Neural progenitor cell (in vitro differentiated cells): ENCODE measurements at regions not wholly inside any gene's neighbourhood (a gene's known extent, or its start where the extent isn't known, plus 50 kb on each side); places are given as distances from the start of the nearest gene placed in this dataset.
"Not testable (repeated sequence)": the region's sequence is repeated elsewhere in the genome, so short reads cannot be mapped to it uniquely, and the experiment has no call there.

ENCODE experiments used
- DNase-seq: peaks from one replicate; pipeline ENCODE4 v3.0.0-alpha.2; 2016; ENCODE audit warnings: low spot score
- H2AFZ ChIP-seq: fragments of 200-600 bp; sonication (generic); replicated peaks from 2 replicates; pipeline ENCODE4 v1.6.1; 2016; ENCODE audit warnings: antibody characterized with exemption
- H3F3A ChIP-seq: fragments of 200-600 bp; sonication (generic); 2 replicates; pipeline ENCODE4 v1.6.1; 2016; ENCODE audit warnings: antibody characterized with exemption, low read depth
- H3K27ac ChIP-seq: fragments of 200-600 bp; sonication (generic); 2 replicates; pipeline ENCODE4 v1.5.1; 2016; ENCODE audit warnings: mild to moderate bottlenecking
- H3K27me3 ChIP-seq: fragments of 200-600 bp; sonication (generic); 2 replicates; pipeline ENCODE4 v1.6.1; 2016; ENCODE audit warnings: mild to moderate bottlenecking, moderate library complexity
- H3K36me3 ChIP-seq: fragments of 200-600 bp; sonication (generic); 2 replicates; pipeline ENCODE4 v1.5.1; 2016
- H3K4me1 ChIP-seq: fragments of 200-600 bp; sonication (generic); 2 replicates; pipeline ENCODE4 v1.6.1; 2016; ENCODE audit warnings: mixed run types
- H3K4me2 ChIP-seq: fragments of 200-600 bp; sonication (generic); 2 replicates; pipeline ENCODE4 v1.6.1; 2016
- H3K4me3 ChIP-seq: fragments of 200-600 bp; sonication (generic); 2 replicates; pipeline ENCODE4 v1.5.1; 2016
- H3K79me2 ChIP-seq: fragments of 200-600 bp; sonication (generic); 2 replicates; pipeline ENCODE4 v1.6.1; 2016; ENCODE audit warnings: low read depth
- H3K9ac ChIP-seq: fragments of 200-600 bp; sonication (generic); 2 replicates; pipeline ENCODE4 v1.6.1; 2016
- H3K9me3 ChIP-seq: fragments of 200-600 bp; sonication (generic); 2 replicates; pipeline ENCODE4 v1.5.1; 2016; ENCODE audit warnings: low read depth
- H4K20me1 ChIP-seq: fragments of 200-600 bp; sonication (generic); 2 replicates; pipeline ENCODE4 v1.6.1; 2016; ENCODE audit warnings: low read depth
- H3K27ac Mint-ChIP-seq: 3 replicates; pipeline ENCODE4 v1.8.0; 2021; ENCODE audit warnings: mixed read lengths
- H3K27me3 Mint-ChIP-seq: 2 replicates; pipeline ENCODE4 v1.8.0; 2022; ENCODE audit warnings: low read depth, mild to moderate bottlenecking, inconsistent platforms, moderate library complexity, mixed read lengths; ENCODE audit not compliant: insufficient read depth
- H3K36me3 Mint-ChIP-seq: 3 replicates; pipeline ENCODE4 v1.8.0; 2021; ENCODE audit warnings: mixed read lengths
- H3K4me1 Mint-ChIP-seq: 3 replicates; pipeline ENCODE4 v1.8.0; 2021; ENCODE audit warnings: mixed read lengths
- H3K4me3 Mint-ChIP-seq: 3 replicates; pipeline ENCODE4 v1.8.0; 2021; ENCODE audit warnings: mild to moderate bottlenecking, moderate library complexity, mixed read lengths
- H3K9me3 Mint-ChIP-seq: 3 replicates; pipeline ENCODE4 v1.8.0; 2020; ENCODE audit warnings: mixed read lengths
- EZH2 ChIP-seq: fragments of 200-600 bp; sonication (generic); IDR thresholded peaks from 2 replicates; pipeline ENCODE4 v1.6.1; 2017; ENCODE audit warnings: antibody characterized with exemption, mild to moderate bottlenecking, moderate library complexity
- EZH2phosphoT487 ChIP-seq: fragments of 200-600 bp; sonication (generic); IDR thresholded peaks from 2 replicates; pipeline ENCODE4 v1.6.1; 2017; ENCODE audit warnings: antibody characterized with exemption
- TF ChIP-seq, protein P1 (sequence below): fragments of 200-600 bp; sonication (generic); IDR thresholded peaks from 2 replicates; pipeline ENCODE4 v1.5.1; 2017; ENCODE audit warnings: antibody characterized with exemption, mild to moderate bottlenecking

DNA sequence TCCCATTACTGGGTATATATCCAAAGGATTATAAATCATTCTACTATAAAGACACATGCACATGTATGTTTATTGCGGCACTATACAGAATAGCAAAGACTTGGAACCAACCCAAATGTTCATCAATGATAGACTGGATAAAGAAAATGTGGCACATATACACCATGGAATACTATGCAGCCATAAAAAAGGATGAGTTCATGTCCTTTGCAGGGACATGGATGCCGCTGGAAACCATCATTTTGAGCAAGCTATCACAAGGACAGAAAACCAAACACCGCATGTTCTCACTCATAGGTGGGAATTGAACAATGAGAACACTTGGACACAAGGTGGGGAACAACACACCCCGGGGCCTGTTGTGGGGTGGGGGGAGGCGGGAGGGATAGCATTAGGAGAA, 57.0 kb upstream of the NEUROD1 start:
- H3K4me3 ChIP-seq, H3K27me3 ChIP-seq, H3K9ac ChIP-seq, H3F3A ChIP-seq, H3K27ac Mint-ChIP-seq, H3K4me3 Mint-ChIP-seq, H3K4me1 ChIP-seq, H3K27ac ChIP-seq, DNase-seq, H3K4me2 ChIP-seq, H3K79me2 ChIP-seq, H2AFZ ChIP-seq, H3K27me3 Mint-ChIP-seq, H3K9me3 ChIP-seq, H3K4me1 Mint-ChIP-seq, H3K36me3 Mint-ChIP-seq, H4K20me1 ChIP-seq, H3K36me3 ChIP-seq: not testable (repeated sequence)
- H3K9me3 Mint-ChIP-seq: peaks cover 15% of the 10 kb centered on the region

DNA sequence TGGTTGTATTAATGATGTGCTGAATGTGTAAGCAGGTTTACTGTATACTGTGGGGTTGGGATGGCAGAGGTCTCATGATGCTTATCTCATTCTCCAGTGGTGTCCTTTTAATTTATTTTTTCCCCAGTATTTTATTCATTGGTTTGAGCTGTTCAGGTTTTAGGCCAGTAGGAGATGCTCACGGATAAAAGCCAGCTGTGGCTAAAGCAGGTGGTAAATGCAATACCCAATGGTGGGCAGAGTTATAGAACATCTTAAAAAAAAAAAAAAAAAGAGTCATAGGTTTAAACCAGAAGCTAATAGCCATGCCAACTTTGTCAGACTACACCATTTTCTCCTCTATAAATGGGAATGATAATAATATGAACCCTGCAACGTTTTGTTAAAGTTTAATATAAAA, 57.8 kb upstream of the NEUROD1 start:
- H3K27ac Mint-ChIP-seq: no peak overlapping the region
- Histone ChIP-seq H3K36me3 (no peaks in the 10 kb centered on the region), H3K9me3 (no peaks in the 10 kb centered on the region), H3K27ac (no peak overlapping the region), H3F3A (no peaks in the 10 kb centered on the region), H4K20me1 (no peaks in the 10 kb centered on the region), H2AFZ (no peak overlapping the region), H3K79me2 (no peaks in the 10 kb centered on the region), H3K4me2 (no peak overlapping the region), H3K27me3 (no peaks in the 10 kb centered on the region), H3K4me1 (no peaks in the 10 kb centered on the region), H3K9ac (no peak overlapping the region), H3K4me3 (no peak overlapping the region)
- H3K36me3 Mint-ChIP-seq: no peaks in the 10 kb centered on the region
- no peaks in the 10 kb centered on the region for H3K4me1 Mint-ChIP-seq
- H3K9me3 Mint-ChIP-seq: peaks cover 15% of the 10 kb centered on the region
- TF ChIP-seq, protein P1, sequence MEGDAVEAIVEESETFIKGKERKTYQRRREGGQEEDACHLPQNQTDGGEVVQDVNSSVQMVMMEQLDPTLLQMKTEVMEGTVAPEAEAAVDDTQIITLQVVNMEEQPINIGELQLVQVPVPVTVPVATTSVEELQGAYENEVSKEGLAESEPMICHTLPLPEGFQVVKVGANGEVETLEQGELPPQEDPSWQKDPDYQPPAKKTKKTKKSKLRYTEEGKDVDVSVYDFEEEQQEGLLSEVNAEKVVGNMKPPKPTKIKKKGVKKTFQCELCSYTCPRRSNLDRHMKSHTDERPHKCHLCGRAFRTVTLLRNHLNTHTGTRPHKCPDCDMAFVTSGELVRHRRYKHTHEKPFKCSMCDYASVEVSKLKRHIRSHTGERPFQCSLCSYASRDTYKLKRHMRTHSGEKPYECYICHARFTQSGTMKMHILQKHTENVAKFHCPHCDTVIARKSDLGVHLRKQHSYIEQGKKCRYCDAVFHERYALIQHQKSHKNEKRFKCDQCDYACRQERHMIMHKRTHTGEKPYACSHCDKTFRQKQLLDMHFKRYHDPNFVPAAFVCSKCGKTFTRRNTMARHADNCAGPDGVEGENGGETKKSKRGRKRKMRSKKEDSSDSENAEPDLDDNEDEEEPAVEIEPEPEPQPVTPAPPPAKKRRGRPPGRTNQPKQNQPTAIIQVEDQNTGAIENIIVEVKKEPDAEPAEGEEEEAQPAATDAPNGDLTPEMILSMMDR: peak; percentile 40
- no peak for TF ChIP-seq EZH2
- no peak overlapping the region for H3K4me3 Mint-ChIP-seq
- peaks cover 2% of the 10 kb centered on the region for H3K27me3 Mint-ChIP-seq
- DNase-seq: peak; percentile 18

DNA sequence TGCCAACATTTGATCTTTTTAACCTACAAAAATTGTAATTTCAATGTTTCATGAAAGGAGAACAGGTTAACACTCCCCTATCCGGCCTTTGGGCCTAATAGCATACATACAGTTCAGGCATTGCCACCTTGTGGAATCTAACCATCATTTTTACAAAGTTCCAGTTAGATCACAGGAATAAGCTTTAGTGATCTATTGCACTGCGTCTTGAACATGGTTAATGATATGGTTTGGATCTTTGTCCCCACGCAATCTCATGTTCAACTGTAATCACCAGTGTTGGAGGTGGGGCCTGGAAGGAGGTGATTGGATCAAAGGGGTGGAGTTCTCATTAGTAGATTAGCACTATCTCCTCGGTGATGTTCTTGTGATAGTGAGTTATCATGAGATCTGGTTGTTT, 58.2 kb upstream of the NEUROD1 start:
- no peak for TF ChIP-seq EZH2
- TF ChIP-seq, protein P1: no peak
- no peak for TF ChIP-seq EZH2phosphoT487
- Mint-ChIP-seq H3K36me3 (no peaks in the 10 kb centered on the region), H3K4me3 (no peak overlapping the region), H3K4me1 (no peaks in the 10 kb centered on the region), H3K9me3 (peaks cover 15% of the 10 kb centered on the region), H3K27ac (no peak overlapping the region), H3K27me3 (peaks cover 2% of the 10 kb centered on the region)
- Histone ChIP-seq H3K79me2 (no peaks in the 10 kb centered on the region), H3K4me1 (no peaks in the 10 kb centered on the region), H3K4me2 (no peak overlapping the region), H3K9me3 (no peaks in the 10 kb centered on the region), H2AFZ (no peak overlapping the region), H3K36me3 (no peaks in the 10 kb centered on the region), H3K27me3 (no peaks in the 10 kb centered on the region), H4K20me1 (no peaks in the 10 kb centered on the region), H3K27ac (no peak overlapping the region), H3K4me3 (no peak overlapping the region), H3K9ac (no peak overlapping the region), H3F3A (no peaks in the 10 kb centered on the region)
- DNase-seq: no peak

DNA sequence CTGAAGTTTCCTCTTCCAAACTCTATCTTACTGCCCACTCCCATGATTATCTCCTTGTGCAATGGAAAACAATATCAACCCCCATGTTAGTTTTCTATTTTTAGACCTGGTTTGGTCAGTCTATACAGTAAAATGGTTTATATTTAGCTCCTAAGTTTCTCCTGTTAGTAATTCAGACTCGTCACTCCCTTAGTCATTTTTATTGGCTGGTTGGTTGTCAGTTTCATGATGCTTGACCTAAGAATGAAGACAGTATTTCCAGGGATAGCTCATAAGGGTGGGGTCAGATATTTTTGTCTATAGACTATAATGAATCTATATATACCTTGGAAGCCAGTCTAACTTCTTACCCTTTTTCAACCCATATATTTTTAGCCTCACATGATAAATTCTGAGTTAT, 61.4 kb upstream of the NEUROD1 start:
- H3K4me1 ChIP-seq: no peaks in the 10 kb centered on the region
- H3K9me3 ChIP-seq: no peaks in the 10 kb centered on the region
- H3F3A ChIP-seq: no peaks in the 10 kb centered on the region
- H3K27ac Mint-ChIP-seq: no peak overlapping the region
- no peak overlapping the region for H3K27ac ChIP-seq
- H3K27me3 ChIP-seq: no peaks in the 10 kb centered on the region
- H3K79me2 ChIP-seq: no peaks in the 10 kb centered on the region
- H3K4me1 Mint-ChIP-seq: no peaks in the 10 kb centered on the region
- H3K36me3 Mint-ChIP-seq: no peaks in the 10 kb centered on the region
- no peak overlapping the region for H2AFZ ChIP-seq
- H3K4me3 ChIP-seq: no peak overlapping the region
- no peaks in the 10 kb centered on the region for H3K36me3 ChIP-seq
- TF ChIP-seq, protein P1: no peak
- no peak for TF ChIP-seq EZH2
- no peak for TF ChIP-seq EZH2phosphoT487
- H4K20me1 ChIP-seq: no peaks in the 10 kb centered on the region
- H3K9me3 Mint-ChIP-seq: peaks cover 3% of the 10 kb centered on the region
- DNase-seq: no peak
- H3K27me3 Mint-ChIP-seq: no peaks in the 10 kb centered on the region
- no peak overlapping the region for H3K4me3 Mint-ChIP-seq
- H3K9ac ChIP-seq: no peak overlapping the region
- H3K4me2 ChIP-seq: no peak overlapping the region
